NT2/D1 (cell line): ENCODE measurements at regions not wholly inside any gene's neighbourhood (a gene's known extent, or its start where the extent isn't known, plus 50 kb on each side); places are given as distances from the start of the nearest gene placed in this dataset.

ENCODE experiments used
- DNase-seq: peaks from one replicate; pipeline ENCODE4 v3.0.0-alpha.2; 2011; ENCODE audit warnings: low read depth, low spot score
- H3K27me3 ChIP-seq: 2 replicates; pipeline ENCODE4 v1.6.0; 2011; ENCODE audit warnings: mild to moderate bottlenecking; ENCODE audit not compliant: insufficient read length, insufficient read depth
- H3K36me3 ChIP-seq: 2 replicates; pipeline ENCODE4 v1.6.1; 2011; ENCODE audit warnings: mild to moderate bottlenecking, low read length, mixed read lengths; ENCODE audit not compliant: insufficient read depth, insufficient read length
- H3K4me1 ChIP-seq: 2 replicates; pipeline ENCODE4 v1.5.1; 2011; ENCODE audit not compliant: insufficient read depth, insufficient read length
- H3K4me3 ChIP-seq: 2 replicates; pipeline ENCODE4 v1.5.1; 2011; ENCODE audit warnings: low read depth; ENCODE audit not compliant: insufficient read length
- H3K9ac ChIP-seq: 2 replicates; pipeline ENCODE4 v1.6.0; 2011; ENCODE audit warnings: low read depth; ENCODE audit not compliant: insufficient read length
- H3K9me3 ChIP-seq: 2 replicates; pipeline ENCODE4 v1.5.1; 2011; ENCODE audit warnings: mild to moderate bottlenecking, low read length; ENCODE audit not compliant: insufficient read depth
- SUZ12 ChIP-seq: IDR thresholded peaks from 2 replicates; pipeline ENCODE4 v1.6.1; 2011; ENCODE audit not compliant: insufficient read length, insufficient read depth; ENCODE audit errors: extremely low read depth
- YY1 ChIP-seq: IDR thresholded peaks from 2 replicates; pipeline ENCODE4 v1.6.1; 2011; ENCODE audit not compliant: insufficient read length, insufficient read depth
- ZNF274 ChIP-seq: IDR thresholded peaks from 2 replicates; pipeline ENCODE4 v1.6.1; 2011; ENCODE audit warnings: mild to moderate bottlenecking, low read depth, low read length

DNA sequence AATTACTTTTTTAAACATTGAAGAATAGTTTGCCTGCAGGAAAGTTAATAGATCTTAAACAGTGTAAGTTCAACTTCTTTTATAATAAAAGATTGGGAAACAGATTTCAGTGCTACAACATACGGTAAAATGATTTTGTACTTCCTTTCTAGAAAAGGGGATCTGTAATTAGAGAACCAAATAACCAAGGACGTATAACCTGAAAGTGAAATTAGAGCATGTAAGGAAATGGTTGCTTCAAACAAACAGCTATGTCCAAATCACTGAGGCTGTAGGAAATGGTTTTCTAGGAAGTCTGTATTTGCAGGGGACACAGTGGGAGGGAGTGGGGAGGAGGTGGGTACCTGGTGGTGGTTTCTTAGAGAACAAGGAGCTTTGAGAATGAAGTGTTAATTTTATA, 57.9 kb upstream of the EXOC6 start:
- no peak overlapping the region for H3K9ac ChIP-seq
- no peak overlapping the region for H3K4me3 ChIP-seq
- TF ChIP-seq ZNF274 (no peak), YY1 (no peak), SUZ12 (no peak)
- no peaks in the 10 kb centered on the region for H3K9me3 ChIP-seq
- DNase-seq, result no peak
- H3K4me1 ChIP-seq, result no peaks in the 10 kb centered on the region
- H3K36me3 ChIP-seq, result no peaks in the 10 kb centered on the region
- no peaks in the 10 kb centered on the region for H3K27me3 ChIP-seq

DNA sequence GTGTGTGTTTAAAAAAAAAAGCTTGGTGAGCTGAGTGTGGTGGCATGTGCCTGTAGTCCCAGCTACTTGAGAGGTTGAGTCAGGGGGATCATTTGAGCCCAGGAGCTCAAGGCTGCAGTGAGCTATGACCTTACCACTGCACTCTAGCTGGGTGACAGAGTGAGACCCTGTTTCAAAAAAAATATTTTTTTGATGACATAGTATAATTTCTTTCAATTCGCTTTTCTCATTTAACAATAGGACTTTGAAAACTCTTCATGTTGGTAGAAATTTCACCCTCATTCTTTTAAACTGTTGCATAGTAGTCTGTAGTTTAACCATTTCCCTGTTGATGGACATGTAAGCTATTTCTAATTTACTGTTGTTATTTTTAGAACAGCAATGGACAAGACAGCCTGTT, 55.7 kb upstream of the EXOC6 start:
- no peaks in the 10 kb centered on the region for H3K9me3 ChIP-seq
- no peak overlapping the region for H3K4me3 ChIP-seq
- no peaks in the 10 kb centered on the region for H3K4me1 ChIP-seq
- no peaks in the 10 kb centered on the region for H3K27me3 ChIP-seq
- DNase-seq, result no peak
- H3K9ac ChIP-seq, result no peak overlapping the region
- H3K36me3 ChIP-seq, result no peaks in the 10 kb centered on the region
- no peak for TF ChIP-seq YY1
- no peak for TF ChIP-seq SUZ12
- no peak for TF ChIP-seq ZNF274
